Liver (tissue), 8 donors: ENCODE measurements at regions not wholly inside any gene's neighbourhood (a gene's known extent, or its start where the extent isn't known, plus 50 kb on each side); places are given as distances from the start of the nearest gene placed in this dataset.

Source experiments
- DNase-seq: peaks from one replicate; pipeline ENCODE4 v3.0.0-alpha.2; 2017; ENCODE audit warnings: low spot score
- H3K27ac ChIP-seq, 2 donors: one replicate each; pipeline ENCODE4 v1.7.0; 2013; ENCODE audit warnings: inconsistent platforms in 2 of 2, low read length in 2 of 2, control low read depth in 1 of 2, low read depth in 1 of 2, mild to moderate bottlenecking in 1 of 2
- H3K27me3 ChIP-seq, 4 donors: one replicate each; pipeline versions ENCODE4 v1.6.1 to v1.7.0; 2013; ENCODE audit warnings: low read length in 3 of 4, inconsistent platforms in 1 of 4, mild to moderate bottlenecking in 1 of 4, moderate library complexity in 1 of 4; ENCODE audit not compliant: control insufficient read depth in 4 of 4, insufficient read depth in 4 of 4
- H3K36me3 ChIP-seq, 4 donors: one replicate each; pipeline versions ENCODE4 v1.6.1 to v1.7.0; 2013; ENCODE audit warnings: low read length in 3 of 4, mild to moderate bottlenecking in 3 of 4, low read depth in 1 of 4, moderate library complexity in 1 of 4; ENCODE audit not compliant: control insufficient read depth in 4 of 4, insufficient read depth in 3 of 4
- H3K4me1 ChIP-seq, 4 donors: one replicate each; pipeline versions ENCODE4 v1.6.1 to v1.7.0; 2013; ENCODE audit warnings: low read length in 3 of 4, mild to moderate bottlenecking in 3 of 4, moderate library complexity in 1 of 4; ENCODE audit not compliant: control insufficient read depth in 4 of 4, insufficient read depth in 4 of 4
- H3K4me3 ChIP-seq, 3 donors: one replicate each; pipeline versions ENCODE4 v1.6.1 to v1.7.0; 2013; ENCODE audit warnings: low read length in 3 of 3, control low read depth in 1 of 3, low read depth in 1 of 3, mild to moderate bottlenecking in 1 of 3
- H3K9ac ChIP-seq, 2 donors: one replicate each; pipeline ENCODE4 v1.7.0; 2013; ENCODE audit warnings: low read length in 2 of 2, mild to moderate bottlenecking in 2 of 2, moderate library complexity in 2 of 2, control low read depth in 1 of 2, low read depth in 1 of 2
- H3K9me3 ChIP-seq, 4 donors: one replicate each; pipeline versions ENCODE4 v1.6.1 to v1.7.0; 2013; ENCODE audit warnings: low read length in 3 of 4; ENCODE audit not compliant: control insufficient read depth in 4 of 4
- EGR1 ChIP-seq, 2 donors: IDR thresholded peaks; 2 replicates each; pipeline ENCODE4 v1.6.1; 2016 to 2018; ENCODE audit warnings: antibody characterized with exemption in 2 of 2, low read depth in 2 of 2
- FOXA1 ChIP-seq: IDR thresholded peaks from 2 replicates; pipeline ENCODE4 v1.6.1; 2016; ENCODE audit warnings: antibody characterized with exemption
- FOXA2 ChIP-seq: IDR thresholded peaks from 2 replicates; pipeline ENCODE4 v1.6.1; 2016; ENCODE audit warnings: antibody characterized with exemption
- GABPA ChIP-seq, 2 donors: IDR thresholded peaks in 1 of 2; conservative IDR thresholded peaks in 1 of 2; 2 replicates each; pipeline ENCODE4 v1.6.1; 2016; ENCODE audit warnings: antibody characterized with exemption in 2 of 2, mild to moderate bottlenecking in 1 of 2, moderate library complexity in 1 of 2
- HNF4A ChIP-seq, 2 donors: conservative IDR thresholded peaks; 2 replicates each; pipeline ENCODE4 v1.6.1; 2016; ENCODE audit warnings: antibody characterized with exemption in 2 of 2, mild to moderate bottlenecking in 2 of 2
- HNF4G ChIP-seq: IDR thresholded peaks from 2 replicates; pipeline ENCODE4 v1.6.1; 2016; ENCODE audit warnings: antibody characterized with exemption
- JUND ChIP-seq, 2 donors: IDR thresholded peaks; 2 replicates each; pipeline ENCODE4 v1.6.1; 2016; ENCODE audit warnings: antibody characterized with exemption in 2 of 2
- MAX ChIP-seq: IDR thresholded peaks from 2 replicates; pipeline ENCODE4 v1.6.1; 2016; ENCODE audit warnings: antibody characterized with exemption
- NR2F2 ChIP-seq: IDR thresholded peaks from 2 replicates; pipeline ENCODE4 v1.6.1; 2016; ENCODE audit warnings: antibody characterized with exemption
- RAD21 ChIP-seq, 2 donors: IDR thresholded peaks; 2 replicates each; pipeline ENCODE4 v1.6.1; 2016; ENCODE audit warnings: antibody characterized with exemption in 2 of 2, mild to moderate bottlenecking in 2 of 2
- RXRA ChIP-seq, 2 donors: IDR thresholded peaks; 2 replicates each; pipeline ENCODE4 v1.6.1; 2017 to 2018; ENCODE audit warnings: antibody characterized with exemption in 2 of 2, mild to moderate bottlenecking in 1 of 2
- SP1 ChIP-seq: IDR thresholded peaks from 2 replicates; pipeline ENCODE4 v1.6.1; 2018; ENCODE audit warnings: antibody characterized with exemption, mild to moderate bottlenecking
- TAF1 ChIP-seq: conservative IDR thresholded peaks from 2 replicates; pipeline ENCODE4 v1.6.1; 2016; ENCODE audit warnings: antibody characterized with exemption, mild to moderate bottlenecking
- YY1 ChIP-seq: IDR thresholded peaks from 2 replicates; pipeline ENCODE4 v1.6.1; 2016; ENCODE audit warnings: antibody characterized with exemption, mild to moderate bottlenecking
- WGBS: extraction: QIAGEN DNeasy Blood & Tissue Kit; methylation state at CpG from one replicate; pipeline ENCODE4 v1.1.7; 2013; 5-methylcytosine and 5-hydroxymethylcytosine counted together
- TF ChIP-seq, protein P1 (sequence below): fragments of 150-350 bp; IDR thresholded peaks from 2 replicates; pipeline ENCODE4 v1.5.1; 2017; ENCODE audit warnings: improper control_type of control experiment, low read depth, low read length; ENCODE audit not compliant: missing input control
- TF ChIP-seq, protein P2 (sequence below): IDR thresholded peaks from 2 replicates; pipeline ENCODE4 v1.6.1; 2016; ENCODE audit warnings: antibody characterized with exemption
- TF ChIP-seq, protein P3 (sequence below): IDR thresholded peaks from 2 replicates; pipeline ENCODE4 v1.6.1; 2016; ENCODE audit warnings: antibody characterized with exemption, mild to moderate bottlenecking
- donor health status: healthy.
- donor health status: healthy.
- donor health status: healthy.
- donor health status: healthy.
- donor health status: healthy.

- Histone ChIP-seq H3K27me3 (no peaks in the 10 kb centered on the region), H3K4me3 (no peak overlapping the region), H3K4me1 (peaks cover 0 to 10% (median 5%) of the 10 kb centered on the region in 4 donors), H3K27ac (peak overlapping the region; percentile 62 to 65), H3K9ac (no peak overlapping the region), H3K9me3 (no peaks in the 10 kb centered on the region), H3K36me3 (no peaks in the 10 kb centered on the region)
- TF ChIP-seq, protein P1, sequence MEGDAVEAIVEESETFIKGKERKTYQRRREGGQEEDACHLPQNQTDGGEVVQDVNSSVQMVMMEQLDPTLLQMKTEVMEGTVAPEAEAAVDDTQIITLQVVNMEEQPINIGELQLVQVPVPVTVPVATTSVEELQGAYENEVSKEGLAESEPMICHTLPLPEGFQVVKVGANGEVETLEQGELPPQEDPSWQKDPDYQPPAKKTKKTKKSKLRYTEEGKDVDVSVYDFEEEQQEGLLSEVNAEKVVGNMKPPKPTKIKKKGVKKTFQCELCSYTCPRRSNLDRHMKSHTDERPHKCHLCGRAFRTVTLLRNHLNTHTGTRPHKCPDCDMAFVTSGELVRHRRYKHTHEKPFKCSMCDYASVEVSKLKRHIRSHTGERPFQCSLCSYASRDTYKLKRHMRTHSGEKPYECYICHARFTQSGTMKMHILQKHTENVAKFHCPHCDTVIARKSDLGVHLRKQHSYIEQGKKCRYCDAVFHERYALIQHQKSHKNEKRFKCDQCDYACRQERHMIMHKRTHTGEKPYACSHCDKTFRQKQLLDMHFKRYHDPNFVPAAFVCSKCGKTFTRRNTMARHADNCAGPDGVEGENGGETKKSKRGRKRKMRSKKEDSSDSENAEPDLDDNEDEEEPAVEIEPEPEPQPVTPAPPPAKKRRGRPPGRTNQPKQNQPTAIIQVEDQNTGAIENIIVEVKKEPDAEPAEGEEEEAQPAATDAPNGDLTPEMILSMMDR = no peak
- TF ChIP-seq SP1 = no peak
- 77% methylated on average over 7 of the region's 7 CpGs for WGBS
- DNase-seq = no peak
Observed at GRCh38 chr16:73125850-73126524, 78.1 kb upstream of the ZFHX3 start.

GRCh38 chr16:73124665-73125375, 76.9 kb upstream of the ZFHX3 start:
- H3K36me3 ChIP-seq = no peaks in the 10 kb centered on the region
- no peak for DNase-seq
- 86% methylated on average over 4 of the region's 4 CpGs for WGBS
- H3K4me1 ChIP-seq = peaks cover 0 to 12% (median 6%) of the 10 kb centered on the region in 4 donors
- no peak overlapping the region for H3K4me3 ChIP-seq
- H3K9ac ChIP-seq = no peak overlapping the region
- no peak overlapping the region for H3K27ac ChIP-seq
- H3K27me3 ChIP-seq = no peaks in the 10 kb centered on the region
- TF ChIP-seq RXRA (IDR thresholded peaks at IDR 0.05) (peak; percentile 61 to 78), MAX (no peak), TAF1 (no peak), HNF4A (conservative IDR thresholded peaks at IDR 0.05) (peak; percentile 16 to 57), SP1 (peak; percentile 34)
- no peaks in the 10 kb centered on the region for H3K9me3 ChIP-seq

DNA sequence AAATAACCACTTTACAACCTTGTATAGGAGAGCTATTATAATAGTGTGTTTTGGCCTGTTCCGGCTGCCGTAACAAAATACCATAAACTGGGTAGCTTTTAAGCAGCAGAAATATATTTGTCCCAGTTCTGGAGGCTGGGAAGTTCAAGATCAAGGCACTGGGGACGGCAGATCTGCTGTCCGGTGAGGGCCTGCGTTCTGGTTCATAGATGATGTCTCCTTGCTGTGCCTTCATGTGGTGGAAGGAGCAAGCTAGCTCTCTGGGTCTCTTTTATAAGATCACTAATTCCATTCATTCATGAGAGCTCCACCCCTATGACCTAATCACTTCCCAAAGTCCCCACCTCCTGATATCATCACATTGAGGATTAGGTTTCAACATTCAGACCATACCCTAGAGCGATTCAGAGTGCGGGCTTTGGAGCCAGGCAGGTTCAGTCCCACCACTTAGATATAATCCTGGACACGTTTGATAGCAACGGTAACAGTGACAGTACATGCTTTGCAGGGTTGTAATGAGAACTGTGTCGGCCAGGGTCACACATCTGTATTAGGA, 76.2 kb upstream of the ZFHX3 start:
- Histone ChIP-seq H3K27me3 (no peaks in the 10 kb centered on the region), H3K4me1 (peaks cover 0 to 14% (median 6%) of the 10 kb centered on the region in 4 donors), H3K4me3 (no peak overlapping the region), H3K27ac (no peak overlapping the region), H3K9me3 (no peaks in the 10 kb centered on the region), H3K9ac (no peak overlapping the region), H3K36me3 (no peaks in the 10 kb centered on the region)
- no peak for DNase-seq
- WGBS = 94% methylated on average over 10 of the region's 10 CpGs
- TF ChIP-seq JUND (IDR thresholded peaks at IDR 0.05) = no peak
- TF ChIP-seq YY1 = no peak
- no peak for TF ChIP-seq NR2F2
- no peak for TF ChIP-seq FOXA1
- no peak for TF ChIP-seq HNF4G
- TF ChIP-seq, protein P1 = no peak
- TF ChIP-seq SP1 = no peak
- TF ChIP-seq TAF1 = no peak
- TF ChIP-seq RAD21 (IDR thresholded peaks at IDR 0.05) = no peak
- TF ChIP-seq EGR1 (IDR thresholded peaks at IDR 0.05; ENCODE audit: low read depth in 2 of 2) = no peak
- no peak for TF ChIP-seq RXRA (IDR thresholded peaks at IDR 0.05)
- no peak for TF ChIP-seq MAX
- TF ChIP-seq HNF4A (conservative IDR thresholded peaks at IDR 0.05) = no peak
- TF ChIP-seq, protein P2, sequence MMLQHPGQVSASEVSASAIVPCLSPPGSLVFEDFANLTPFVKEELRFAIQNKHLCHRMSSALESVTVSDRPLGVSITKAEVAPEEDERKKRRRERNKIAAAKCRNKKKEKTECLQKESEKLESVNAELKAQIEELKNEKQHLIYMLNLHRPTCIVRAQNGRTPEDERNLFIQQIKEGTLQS = no peak
- TF ChIP-seq FOXA2 = no peak
- TF ChIP-seq GABPA (IDR thresholded peaks at IDR 0.05 in 1 of 2, conservative IDR thresholded peaks at IDR 0.05 in 1 of 2) = no peak
- TF ChIP-seq, protein P3, sequence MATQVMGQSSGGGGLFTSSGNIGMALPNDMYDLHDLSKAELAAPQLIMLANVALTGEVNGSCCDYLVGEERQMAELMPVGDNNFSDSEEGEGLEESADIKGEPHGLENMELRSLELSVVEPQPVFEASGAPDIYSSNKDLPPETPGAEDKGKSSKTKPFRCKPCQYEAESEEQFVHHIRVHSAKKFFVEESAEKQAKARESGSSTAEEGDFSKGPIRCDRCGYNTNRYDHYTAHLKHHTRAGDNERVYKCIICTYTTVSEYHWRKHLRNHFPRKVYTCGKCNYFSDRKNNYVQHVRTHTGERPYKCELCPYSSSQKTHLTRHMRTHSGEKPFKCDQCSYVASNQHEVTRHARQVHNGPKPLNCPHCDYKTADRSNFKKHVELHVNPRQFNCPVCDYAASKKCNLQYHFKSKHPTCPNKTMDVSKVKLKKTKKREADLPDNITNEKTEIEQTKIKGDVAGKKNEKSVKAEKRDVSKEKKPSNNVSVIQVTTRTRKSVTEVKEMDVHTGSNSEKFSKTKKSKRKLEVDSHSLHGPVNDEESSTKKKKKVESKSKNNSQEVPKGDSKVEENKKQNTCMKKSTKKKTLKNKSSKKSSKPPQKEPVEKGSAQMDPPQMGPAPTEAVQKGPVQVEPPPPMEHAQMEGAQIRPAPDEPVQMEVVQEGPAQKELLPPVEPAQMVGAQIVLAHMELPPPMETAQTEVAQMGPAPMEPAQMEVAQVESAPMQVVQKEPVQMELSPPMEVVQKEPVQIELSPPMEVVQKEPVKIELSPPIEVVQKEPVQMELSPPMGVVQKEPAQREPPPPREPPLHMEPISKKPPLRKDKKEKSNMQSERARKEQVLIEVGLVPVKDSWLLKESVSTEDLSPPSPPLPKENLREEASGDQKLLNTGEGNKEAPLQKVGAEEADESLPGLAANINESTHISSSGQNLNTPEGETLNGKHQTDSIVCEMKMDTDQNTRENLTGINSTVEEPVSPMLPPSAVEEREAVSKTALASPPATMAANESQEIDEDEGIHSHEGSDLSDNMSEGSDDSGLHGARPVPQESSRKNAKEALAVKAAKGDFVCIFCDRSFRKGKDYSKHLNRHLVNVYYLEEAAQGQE = no peak
